ENCODE measurements at regions not wholly inside any gene's neighbourhood (a gene's known extent, or its start where the extent isn't known, plus 50 kb on each side); places are given as distances from the start of the nearest gene placed in this dataset.

DNA sequence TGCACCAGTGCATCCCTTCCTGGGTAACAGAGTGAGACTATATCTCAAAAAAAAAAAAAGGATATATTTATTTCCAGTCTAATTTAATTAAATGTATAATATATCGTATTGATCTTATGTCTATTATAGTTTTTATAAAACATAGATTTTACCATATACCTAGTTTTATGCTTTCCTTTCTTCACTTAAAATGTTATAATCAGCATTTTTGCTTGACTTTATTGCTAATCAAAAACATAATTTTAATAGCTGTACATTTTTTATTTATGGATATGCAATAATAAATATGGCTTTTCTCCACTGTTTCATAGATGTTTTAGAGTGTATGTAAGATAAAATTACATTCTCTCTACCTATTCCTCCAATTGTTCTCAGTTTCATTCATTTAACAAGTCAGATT is 958.0 kb downstream of the EPHA4 start:
- DNase-seq (ENCODE audit: low read depth, low spot score) = no peak

DNA sequence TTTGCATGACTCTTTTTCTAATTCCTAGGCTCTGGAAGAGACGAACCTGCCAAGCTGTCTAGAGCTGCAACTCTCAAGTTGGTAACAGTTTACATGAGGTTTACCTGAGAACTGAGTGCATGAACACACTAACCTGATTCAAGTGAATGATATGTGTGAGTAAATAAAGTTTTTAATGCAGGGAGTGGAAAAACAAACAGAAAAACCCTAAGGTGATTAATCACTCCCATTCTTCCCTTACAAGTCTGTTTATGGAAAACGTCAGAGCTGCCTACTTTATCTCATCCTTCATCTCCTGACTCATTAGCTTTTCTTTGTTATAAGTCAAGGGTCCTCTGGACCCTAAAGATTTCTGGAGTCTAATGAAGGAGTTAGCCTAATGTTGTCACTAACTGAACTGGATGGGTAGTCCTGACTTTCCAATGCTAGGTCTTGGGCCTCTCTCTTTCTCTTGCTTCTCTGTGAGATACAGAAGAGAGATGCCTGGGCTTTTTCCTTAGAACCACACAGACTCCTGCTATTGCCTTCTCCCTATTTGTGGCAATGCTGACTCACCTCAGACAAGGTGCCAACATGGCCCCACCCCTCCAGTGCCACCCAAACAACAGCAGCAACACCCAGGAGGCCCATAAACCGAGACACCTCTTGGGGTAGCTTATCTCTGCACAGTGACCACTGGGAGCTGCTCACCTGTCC is 952.4 kb downstream of the EPHA4 start:
- DNase-seq (ENCODE audit: low read depth, low spot score) = no peak

DNA sequence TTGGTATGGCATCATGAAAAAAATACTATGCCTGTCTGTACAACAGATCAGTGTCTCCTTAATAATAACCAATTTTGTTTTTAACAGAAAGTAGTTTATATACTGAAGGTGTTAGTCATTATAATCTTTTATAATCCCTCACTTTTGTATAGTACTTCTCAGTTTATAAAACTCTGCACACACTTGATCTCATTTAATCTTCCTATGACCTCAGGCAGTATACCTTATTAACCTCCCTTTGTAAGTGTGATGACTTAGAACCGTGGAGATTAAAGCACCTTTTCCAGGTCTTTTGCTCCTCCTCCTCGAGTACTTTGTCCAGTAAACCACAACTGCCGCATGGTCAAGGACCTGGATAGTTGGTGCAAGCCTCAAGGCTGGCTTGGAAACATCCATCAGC is 945.5 kb downstream of the EPHA4 start:
- DNase-seq (ENCODE audit: low read depth, low spot score) = no peak

DNA sequence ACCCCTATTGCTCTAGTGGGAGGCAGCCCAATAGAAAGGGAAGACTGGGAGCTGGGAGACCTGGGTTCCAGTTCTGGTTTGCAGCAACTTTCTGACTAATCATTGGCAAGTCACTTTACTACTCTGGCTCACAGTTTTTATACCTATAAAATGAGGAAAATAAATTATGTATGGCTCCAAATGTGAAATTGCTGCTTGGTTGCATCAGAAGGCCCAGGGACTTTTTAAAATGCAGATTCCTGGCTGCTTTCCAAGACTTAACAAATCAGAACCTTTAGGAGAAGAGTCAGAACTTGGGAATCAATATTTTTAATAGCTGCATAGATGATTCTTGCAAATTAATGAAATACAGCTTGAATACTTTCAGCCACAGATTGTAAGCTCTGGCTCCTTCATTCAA is 943.9 kb downstream of the EPHA4 start:
- no peak for DNase-seq (ENCODE audit: low read depth, low spot score)

DNA sequence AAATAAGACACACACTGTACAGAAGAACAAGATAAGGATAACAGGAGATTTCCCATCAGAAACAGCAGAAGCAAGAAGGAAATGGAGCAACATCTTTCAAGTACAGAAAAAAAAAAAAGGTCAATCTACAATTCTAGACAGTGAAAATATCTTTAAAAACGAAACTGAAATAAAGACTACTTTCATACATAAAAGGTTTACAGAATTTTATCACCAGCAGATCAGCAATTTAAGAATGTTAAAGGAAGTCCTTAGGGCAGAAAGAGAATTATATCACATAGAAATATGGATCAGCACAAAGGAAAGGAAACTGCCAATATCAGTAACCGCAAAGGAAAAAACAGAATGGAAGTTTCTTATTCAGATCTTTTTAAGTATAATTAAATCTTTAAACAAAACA is 931.0 kb downstream of the EPHA4 start:
- DNase-seq (ENCODE audit: low read depth, low spot score) = no peak

DNA sequence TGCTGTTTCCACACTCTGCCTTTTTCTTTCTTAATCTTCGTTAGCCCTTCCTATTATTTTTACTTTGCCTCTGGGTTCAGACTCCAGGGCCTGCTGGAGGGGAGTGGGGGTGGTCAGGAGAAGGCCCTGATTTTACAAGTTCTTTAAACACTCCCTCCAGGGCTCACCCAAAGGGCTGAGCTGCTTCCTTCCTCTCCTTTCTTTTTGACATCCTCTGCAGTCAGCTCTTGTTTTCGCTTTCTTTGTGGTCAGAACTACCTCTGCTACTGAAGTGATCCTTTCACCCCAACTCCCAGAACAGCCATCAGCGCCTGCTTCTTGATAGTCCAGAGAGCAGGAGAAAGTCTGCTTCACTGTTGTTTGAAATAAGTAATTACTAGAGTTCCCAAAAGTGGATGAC is 925.7 kb downstream of the EPHA4 start:
- DNase-seq (ENCODE audit: low read depth, low spot score) = no peak

DNA sequence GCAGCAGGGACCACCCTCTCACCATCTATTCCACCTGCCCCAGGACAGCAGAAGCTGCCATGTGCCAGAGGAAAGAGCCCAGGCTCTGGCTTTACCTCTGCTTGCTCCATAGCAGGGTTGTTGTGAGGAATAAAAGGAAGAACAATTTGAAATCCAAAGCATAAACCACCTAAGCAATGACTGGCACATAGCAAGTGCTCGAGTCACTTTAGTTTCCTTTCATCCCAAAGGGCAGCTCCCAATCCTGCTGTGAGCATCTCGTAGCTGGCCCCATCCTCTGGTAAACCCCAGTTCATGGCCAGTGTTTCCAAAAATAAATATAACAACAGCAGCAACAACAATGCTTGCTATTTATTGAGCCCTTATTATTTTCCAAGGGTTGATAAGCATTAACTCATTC is 923.5 kb downstream of the EPHA4 start:
- DNase-seq (ENCODE audit: low read depth, low spot score) = no peak

DNA sequence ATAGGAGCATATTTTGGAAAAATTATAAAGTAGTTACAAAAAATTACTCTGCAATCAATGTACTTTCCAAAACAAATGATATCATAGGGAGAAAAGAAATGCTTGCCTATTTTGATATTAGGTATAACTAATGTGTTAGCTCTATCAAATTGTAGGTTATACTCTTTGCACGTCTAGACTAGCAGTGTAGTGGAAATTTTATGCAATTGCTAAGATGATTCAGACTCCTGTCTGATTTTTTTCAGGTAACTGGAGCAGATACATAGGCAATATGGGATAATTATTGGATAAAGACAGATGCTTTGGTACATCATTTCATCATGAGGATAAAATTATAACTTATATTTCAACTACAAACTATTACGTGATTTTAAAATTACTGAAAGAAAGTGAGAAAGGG is 918.3 kb downstream of the EPHA4 start:
- DNase-seq (ENCODE audit: low read depth, low spot score) = no peak

DNA sequence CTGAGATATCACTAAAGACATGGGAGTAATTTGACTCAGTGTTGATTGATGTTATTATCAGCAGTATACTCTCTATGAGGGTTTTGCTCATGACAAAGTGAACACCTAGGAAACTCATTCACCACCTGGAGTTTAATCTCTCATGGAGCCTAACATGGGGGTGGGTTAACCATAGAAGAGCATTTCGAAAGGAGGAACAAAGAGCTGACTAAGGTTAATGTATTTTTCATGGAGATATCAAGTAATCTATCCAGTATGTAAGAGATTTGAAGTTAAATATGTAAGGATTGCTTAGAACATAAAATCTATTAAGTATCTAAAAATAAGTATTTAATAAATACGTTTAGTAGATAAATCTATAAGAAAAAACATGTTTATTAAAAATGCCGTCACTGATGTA is 917.8 kb downstream of the EPHA4 start:
- DNase-seq (ENCODE audit: low read depth, low spot score) = no peak

DNA sequence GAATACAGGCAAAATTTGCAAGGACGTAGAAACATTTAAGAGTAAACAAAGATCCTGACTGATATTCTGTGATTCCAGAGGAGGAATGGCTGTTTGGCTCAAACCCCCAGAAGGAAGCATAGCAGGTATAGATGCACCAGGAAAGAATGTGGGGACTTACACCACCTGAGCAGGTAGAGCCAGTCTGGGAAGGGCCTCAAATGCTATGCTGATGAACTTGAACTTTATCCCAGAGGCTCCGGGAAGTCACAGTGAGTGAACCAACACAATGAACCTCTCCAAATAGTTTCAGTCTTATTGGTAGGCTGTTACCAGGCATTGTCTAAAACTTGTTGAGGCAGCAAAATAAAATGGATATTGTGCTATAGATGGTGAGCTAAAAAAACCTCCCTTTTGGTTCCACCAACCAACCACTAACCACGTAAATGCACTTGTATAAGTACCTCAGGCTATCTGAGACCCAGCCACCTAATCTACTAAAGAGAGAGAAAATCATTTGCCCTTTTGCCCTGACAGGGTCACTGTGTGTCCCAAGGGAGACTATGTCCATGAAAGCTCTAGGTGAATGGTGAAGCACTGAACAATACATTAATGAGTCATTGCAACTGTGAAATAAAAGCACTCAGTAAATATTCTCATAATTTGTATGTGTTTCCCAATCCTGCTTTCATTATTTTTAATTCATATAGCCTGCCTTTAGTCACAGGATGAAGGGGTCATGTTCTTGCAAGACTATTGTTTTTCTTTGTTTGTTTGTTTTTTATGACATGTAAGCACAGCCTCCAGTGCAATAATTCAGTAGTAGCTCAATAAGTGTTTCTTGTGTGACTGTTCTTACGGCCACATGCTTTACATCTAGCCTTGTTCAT is 911.6 kb downstream of the EPHA4 start:
- DNase-seq (ENCODE audit: low read depth, low spot score) = no peak

DNA sequence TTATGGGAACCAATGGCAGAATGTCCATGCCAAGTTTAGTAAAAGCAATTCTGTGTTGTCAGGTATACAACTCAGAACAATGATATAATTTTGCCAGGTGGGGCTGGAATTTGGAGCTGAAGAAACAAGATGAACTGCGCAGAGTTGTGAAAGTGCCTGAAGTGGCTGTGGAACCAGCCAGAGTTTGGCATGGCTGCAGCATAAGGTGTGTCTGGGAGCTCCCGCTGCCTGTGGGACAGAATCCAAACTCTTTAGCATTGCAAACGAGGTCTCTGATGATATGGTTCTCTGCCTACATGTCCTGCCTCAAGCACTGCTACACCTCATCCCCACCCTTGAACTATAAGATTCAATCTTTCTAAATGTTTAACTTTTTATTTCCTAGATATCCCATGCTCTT is 909.7 kb downstream of the EPHA4 start:
- no peak for DNase-seq (ENCODE audit: low read depth, low spot score)

DNA sequence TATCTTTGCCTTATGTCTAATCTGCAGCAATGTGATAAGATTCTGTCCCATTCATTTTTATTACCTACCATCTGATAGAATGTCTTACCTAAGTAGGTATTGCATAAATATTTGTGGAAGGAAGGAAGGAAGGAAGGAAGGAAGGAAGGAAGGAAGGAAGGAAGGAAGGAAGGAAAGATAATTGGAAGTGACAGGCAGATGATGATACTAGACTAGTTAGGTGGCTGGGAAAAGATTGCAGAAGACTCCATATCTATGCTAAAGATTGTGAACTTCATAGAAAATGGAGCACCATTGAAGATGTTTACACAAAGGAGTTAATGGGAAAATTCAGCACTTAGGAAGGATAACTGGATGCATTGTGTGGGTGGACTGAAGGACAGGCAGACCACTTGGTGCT is 909.0 kb downstream of the EPHA4 start:
- no peak for DNase-seq (ENCODE audit: low read depth, low spot score)

DNA sequence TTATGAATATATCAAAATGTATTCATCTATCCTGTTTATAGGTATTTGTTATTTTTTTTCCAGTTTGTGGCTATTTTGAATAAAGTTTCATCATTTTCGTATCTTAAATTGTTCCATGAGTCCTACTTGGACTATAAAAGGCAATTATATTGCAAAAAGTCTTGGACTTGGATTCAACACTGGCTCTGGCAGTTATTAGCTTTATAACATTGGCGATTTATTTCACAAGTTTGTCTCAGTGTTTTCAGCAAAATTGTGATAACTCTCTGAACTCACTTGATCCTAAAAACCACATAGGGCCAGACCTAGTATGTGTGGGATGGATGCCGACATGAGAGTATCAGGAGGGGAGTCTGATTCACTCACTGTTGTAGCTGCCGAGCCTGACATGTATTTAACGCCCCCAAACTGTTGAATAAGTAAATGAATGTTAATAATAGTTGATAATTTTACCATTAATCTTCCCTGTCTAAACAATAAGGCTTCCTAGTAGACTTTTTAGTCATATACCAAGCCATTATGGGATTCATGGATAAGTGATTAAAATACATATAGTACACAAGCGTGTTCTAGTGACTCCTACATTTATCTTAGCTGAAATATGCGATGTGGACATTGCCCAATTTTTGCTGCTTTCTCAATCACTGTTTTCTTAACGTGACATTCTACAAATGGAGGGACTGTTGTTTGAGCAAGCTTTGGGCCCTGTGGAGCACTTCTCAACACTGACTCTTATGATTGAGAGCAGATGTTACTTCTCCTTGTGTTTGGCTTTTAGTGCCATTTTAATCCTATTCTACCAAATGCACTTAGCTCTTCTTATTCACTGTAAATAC is 907.6 kb downstream of the EPHA4 start:
- no peak for DNase-seq (ENCODE audit: low read depth, low spot score)

DNA sequence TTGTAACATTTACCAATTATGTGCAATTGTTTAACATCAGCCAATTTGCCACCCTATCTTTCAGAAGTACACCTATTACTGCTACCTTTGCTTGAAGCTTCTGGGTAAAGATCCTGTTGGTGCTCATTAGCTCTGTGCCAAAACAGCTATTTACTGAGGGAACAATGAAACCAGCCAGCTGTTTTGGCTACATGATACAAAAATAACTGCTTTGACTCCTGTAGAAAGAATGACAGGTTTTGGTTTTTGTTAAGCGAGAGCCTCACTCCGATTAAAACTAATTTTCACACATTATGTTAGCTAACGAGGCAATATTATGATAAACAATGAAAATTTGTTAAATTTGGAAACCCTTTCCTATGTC is 907.0 kb downstream of the EPHA4 start:
- no peak for DNase-seq (ENCODE audit: low read depth, low spot score)

DNA sequence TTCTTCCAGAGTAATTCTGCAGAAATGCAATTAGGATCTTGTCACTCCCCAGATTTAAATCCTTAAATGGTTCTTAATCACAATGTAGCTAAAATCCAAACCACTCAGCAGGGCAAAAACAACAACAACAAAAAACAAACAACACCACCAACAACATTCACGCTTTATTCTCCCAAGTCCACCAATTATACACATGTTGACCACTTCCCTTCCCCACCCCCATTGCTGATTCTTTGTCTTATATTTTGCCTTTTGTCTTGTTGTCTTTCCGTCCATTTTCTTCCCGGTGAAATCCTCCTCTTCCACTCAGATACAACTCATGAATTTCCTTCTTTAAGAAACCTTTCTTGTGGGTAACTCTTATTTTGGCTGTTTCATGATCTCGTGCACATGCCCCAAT is 902.8 kb downstream of the EPHA4 start:
- DNase-seq (ENCODE audit: low read depth, low spot score) = no peak

DNA sequence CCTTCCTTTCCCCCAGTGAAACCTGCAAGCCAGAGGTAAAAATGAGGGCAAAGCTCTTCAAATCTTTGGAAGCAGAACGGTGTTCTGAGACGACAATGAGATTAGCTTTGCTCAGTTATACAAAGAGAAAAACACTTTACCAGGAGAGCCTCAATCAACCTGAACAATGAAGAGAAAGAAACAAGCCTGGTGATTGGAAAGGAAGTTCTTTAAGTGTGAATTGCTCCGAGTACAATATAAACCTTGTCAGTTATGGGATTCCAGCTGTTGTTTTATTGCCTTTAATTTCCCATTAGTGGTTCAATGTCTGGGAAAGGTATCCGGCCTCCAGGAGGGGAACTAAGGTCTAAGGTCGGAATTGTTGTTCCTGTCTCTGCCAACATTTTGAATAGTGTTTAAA is 901.6 kb downstream of the EPHA4 start:
- no peak for DNase-seq (ENCODE audit: low read depth, low spot score)

DNA sequence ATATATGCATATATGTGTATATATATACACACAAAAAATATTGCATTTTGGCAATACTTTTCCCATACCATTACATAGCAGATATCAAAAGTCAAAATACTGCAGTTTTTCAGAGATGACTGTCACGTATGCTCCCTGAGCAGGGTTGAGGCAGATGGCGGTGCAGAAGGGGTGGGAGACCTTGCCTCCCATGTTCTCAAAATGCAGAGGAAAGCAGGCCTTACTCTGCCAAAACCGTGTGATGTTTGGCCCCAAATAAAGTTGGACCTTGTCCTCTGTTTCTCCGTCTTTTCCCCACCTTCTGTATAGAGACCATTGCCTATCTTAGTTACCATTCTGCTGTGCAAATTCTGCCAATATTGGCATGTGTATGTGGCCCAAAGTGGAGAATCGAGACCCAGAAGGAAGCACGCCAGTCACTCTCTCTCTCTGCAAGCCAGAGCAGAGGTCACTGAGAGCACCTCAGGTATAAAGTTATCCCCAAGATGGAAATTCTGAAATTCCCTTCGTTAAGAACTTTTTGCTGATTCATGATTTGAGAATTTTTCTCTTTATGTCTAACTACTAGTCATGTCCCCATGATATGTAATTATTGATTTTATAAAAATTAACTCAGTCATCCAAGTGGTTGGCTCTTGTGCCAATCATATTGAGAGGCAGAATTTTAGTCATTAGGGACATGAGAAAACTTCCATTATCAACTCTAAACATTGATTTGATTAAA is 898.8 kb downstream of the EPHA4 start:
- DNase-seq (ENCODE audit: low read depth, low spot score) = no peak

DNA sequence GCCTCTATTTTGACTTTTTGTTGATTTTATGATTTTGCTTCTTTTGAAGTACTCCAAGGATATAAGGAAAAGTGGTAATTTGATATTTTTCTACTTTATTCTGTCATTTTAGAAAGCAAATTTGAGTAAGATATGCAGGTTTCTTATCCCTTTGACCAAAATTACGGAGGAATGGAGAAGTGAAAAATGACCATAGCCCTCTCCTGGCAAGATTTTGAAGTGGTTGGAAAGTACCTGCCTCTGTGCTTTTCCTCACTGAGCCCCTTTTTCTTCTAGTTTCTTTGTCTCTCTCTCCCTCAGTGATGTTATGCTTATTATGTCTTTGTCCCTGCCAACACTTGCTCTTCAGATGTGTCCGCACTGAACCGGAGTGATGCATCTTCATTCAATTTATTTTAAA is 898.1 kb downstream of the EPHA4 start:
- DNase-seq (ENCODE audit: low read depth, low spot score) = no peak

DNA sequence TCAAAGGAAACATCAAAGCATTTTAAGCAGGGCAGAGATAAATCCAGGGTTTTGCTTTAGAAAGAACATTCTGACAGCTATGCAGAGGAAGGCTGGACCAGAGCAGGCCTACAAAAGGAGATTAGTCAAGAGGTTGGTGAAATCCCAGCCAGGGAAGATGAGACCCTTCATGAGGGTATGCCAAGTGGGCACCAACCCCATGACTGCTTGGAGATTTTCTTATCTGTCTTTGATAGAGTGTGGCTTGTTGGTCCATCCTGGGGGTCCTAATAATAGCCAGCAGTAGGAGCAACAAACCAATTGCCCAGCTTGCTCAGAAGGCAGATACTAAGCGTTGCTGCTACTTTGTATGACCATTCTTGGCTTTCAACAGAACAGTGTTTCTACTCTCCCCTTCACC is 895.4 kb downstream of the EPHA4 start:
- DNase-seq (ENCODE audit: low read depth, low spot score) = no peak

DNA sequence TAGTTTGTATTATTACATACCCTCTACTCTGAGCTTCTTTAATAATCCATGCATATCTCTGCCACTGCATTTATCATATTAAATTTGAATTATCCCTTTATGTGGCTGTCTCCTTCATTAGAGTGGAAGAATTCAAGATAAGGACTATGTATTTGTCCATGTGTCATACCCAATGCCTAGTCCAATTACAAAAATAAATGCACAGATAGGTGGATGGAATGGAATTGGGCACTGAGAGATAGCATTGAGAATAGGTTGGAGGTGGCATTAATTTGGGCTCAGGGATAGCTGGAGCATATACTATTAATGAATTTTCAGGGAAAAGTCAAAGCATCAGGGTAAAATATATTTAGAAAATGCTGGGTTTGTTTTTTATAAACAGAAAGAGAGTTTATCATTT is 893.2 kb downstream of the EPHA4 start:
- no peak for DNase-seq (ENCODE audit: low read depth, low spot score)

DNA sequence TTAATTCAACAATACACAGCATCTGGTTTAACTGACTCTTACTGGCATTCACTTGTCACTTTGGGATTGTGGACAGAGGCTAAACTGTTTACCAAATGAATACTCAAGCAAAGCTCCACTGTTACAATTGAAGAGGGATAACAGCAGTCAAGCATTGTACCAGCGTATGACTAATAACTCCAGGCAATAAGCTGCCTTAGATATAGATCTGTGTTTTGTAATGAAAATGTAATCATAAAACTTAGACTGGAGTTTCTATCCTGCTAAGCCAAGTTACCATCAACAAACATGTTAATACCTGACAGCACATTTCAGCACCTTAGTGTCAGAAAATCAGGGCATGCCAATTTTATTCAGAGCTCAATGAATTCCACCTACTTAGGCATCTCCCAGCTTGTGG is 889.5 kb downstream of the EPHA4 start:
- no peak for DNase-seq (ENCODE audit: low read depth, low spot score)

DNA sequence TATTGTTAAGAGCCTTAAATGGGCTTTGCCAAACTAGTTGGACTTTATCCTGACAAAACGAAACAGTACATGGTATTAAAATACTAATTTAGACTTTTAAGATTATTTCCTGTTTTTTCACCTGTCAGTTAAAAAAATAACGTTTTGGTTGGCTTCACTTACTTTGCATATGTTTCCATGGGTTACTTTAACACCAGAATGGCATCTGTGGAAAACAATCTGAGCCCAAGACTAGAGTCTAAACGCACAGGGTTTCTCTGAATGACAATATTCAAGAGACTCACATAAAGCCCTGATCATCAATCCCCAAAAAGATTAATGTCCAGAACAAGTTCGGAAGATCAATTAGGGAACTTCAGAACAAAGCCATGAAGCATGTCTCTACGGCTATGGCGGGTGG is 888.0 kb downstream of the EPHA4 start:
- no peak for DNase-seq (ENCODE audit: low read depth, low spot score)

All from brain pericyte (primary cell).